Naive thymus-derived CD8-positive, alpha-beta T cell (primary cell): ENCODE measurements at regions not wholly inside any gene's neighbourhood (a gene's known extent, or its start where the extent isn't known, plus 50 kb on each side); places are given as distances from the start of the nearest gene placed in this dataset.
"Not testable (repeated sequence)": the region's sequence is repeated elsewhere in the genome, so short reads cannot be mapped to it uniquely, and the experiment has no call there.

Source experiments
- ATAC-seq, 2 donors: fragments of 150-1000 bp; cut with Tn5 transposase in 1 of 2; sonication (Bioruptor Pico), chemical (Tn5 transposase) in 1 of 2; 1 replicate in 1 of 2; 2 replicates in 1 of 2; pipeline ENCODE4 v1.10.0; 2021; ENCODE audit warnings: mild to moderate bottlenecking in 2 of 2, moderate library complexity in 2 of 2
- POLR2A ChIA-PET: fragments of 350-600 bp; sonication (Branson Sonifier 250); formaldehyde crosslinking; loops from one replicate; lab custom pipeline; 2021; ENCODE audit warnings: antibody characterized with exemption; lab: Charles Lee
- DNase-seq, 10 donors: peaks; one replicate each; pipeline versions ENCODE4 v3.0.0 to v3.0.0-alpha.2; 2020 to 2022
- H3K27ac Mint-ChIP-seq, 10 donors: one replicate each; pipeline ENCODE4 v1.8.0; 2020 to 2022; ENCODE audit warnings: mild to moderate bottlenecking in 10 of 10, mixed read lengths in 10 of 10, moderate library complexity in 4 of 10, inconsistent platforms in 1 of 10
- H3K27me3 Mint-ChIP-seq, 5 donors: one replicate each; pipeline ENCODE4 v1.8.0; 2021 to 2022; ENCODE audit warnings: mixed read lengths in 5 of 5
- H3K36me3 Mint-ChIP-seq, 3 donors: one replicate each; pipeline ENCODE4 v1.8.0; 2020 to 2022; ENCODE audit warnings: mixed read lengths in 3 of 3, mild to moderate bottlenecking in 2 of 3, inconsistent platforms in 1 of 3
- H3K4me1 Mint-ChIP-seq, 4 donors: one replicate each; pipeline ENCODE4 v1.8.0; 2021 to 2022; ENCODE audit warnings: mixed read lengths in 4 of 4
- H3K4me3 Mint-ChIP-seq, 10 donors: one replicate each; pipeline ENCODE4 v1.8.0; 2020 to 2022; ENCODE audit warnings: mild to moderate bottlenecking in 10 of 10, mixed read lengths in 10 of 10, moderate library complexity in 6 of 10, inconsistent platforms in 1 of 10
- H3K9me3 Mint-ChIP-seq, 9 donors: one replicate each; pipeline ENCODE4 v1.8.0; 2020 to 2022; ENCODE audit warnings: mixed read lengths in 9 of 9, mild to moderate bottlenecking in 3 of 9, inconsistent platforms in 1 of 9, moderate library complexity in 1 of 9

DNA sequence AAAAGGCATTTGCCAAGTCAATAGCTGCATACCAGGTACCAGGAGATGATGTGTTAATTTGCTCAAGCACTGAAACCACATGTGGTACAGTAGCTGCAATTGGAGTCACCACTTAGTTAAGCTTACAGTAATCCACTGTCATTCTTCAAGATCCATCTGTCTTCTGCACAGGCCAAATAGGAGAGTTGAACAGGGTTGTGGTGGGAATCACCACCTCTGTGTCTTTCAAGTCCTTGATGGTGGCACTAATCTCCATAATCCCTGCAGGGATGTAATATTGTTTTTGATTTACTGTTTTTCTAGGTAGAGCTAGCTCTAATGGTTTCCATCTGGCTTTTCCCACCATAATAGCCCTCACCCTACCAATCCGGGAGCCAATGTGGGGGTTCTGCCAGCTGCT, 91.9 kb downstream of the FCRL5 start:
- H3K9me3 Mint-ChIP-seq: peaks cover 0 to 5% (median 0%) of the 10 kb centered on the region in 9 donors
- no peak for ATAC-seq
- DNase-seq: no peak
- no peak overlapping the region for H3K4me3 Mint-ChIP-seq
- no peaks in the 10 kb centered on the region for H3K36me3 Mint-ChIP-seq
- no peak overlapping the region for H3K27ac Mint-ChIP-seq
- no peaks in the 10 kb centered on the region for H3K4me1 Mint-ChIP-seq
- peaks cover 8 to 14% (median 12%) of the 10 kb centered on the region in 5 donors for H3K27me3 Mint-ChIP-seq
- POLR2A ChIA-PET: no interaction called here

DNA sequence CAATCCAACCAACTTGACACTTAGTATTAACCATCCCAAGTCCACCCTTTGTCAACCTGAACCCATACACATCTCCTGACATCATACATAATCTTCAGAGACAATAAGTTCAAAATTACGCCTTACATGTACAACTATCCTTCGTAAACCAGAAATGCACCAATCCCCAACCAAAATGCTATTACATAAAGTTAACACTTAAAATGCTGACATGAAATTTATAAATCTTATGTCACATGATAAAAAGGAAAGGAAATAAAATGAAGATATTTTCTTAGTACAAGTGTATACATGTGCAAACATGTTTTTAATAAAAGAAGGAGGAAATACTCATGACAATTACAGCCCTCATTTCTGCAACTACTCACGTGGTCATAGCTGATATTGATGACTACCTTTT, 95.0 kb downstream of the FCRL5 start:
- Mint-ChIP-seq H3K4me1 (no peaks in the 10 kb centered on the region), H3K27me3 (peaks cover 10 to 16% (median 11%) of the 10 kb centered on the region in 5 donors), H3K27ac (no peak overlapping the region), H3K9me3 (peaks cover 0 to 5% (median 0%) of the 10 kb centered on the region in 9 donors), H3K4me3 (no peak overlapping the region), H3K36me3 (no peaks in the 10 kb centered on the region)
- DNase-seq (no peak), ATAC-seq (no peak)
- POLR2A ChIA-PET: no interaction called here

DNA sequence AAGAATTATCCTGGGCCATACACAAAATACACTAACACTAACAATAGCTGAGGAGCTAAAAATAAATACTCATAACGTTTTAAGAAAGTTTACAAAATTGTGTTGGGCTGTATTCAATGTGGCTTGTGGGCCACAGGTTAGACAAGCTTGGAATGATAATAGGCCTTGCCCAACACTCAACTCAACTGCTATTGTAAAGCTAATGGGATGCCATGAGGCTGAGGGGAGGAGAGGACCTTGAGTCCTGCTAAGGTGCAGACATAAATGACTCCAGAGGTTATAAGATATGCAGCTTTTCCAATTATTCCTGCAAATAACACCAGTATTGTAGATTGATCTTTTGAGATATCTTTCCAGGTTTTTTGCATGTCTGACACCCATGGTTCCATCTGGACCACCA, 97.0 kb downstream of the FCRL5 start:
- POLR2A ChIA-PET: no interaction called here
- Mint-ChIP-seq H3K36me3 (no peaks in the 10 kb centered on the region), H3K27me3 (peaks cover 5 to 13% (median 11%) of the 10 kb centered on the region in 5 donors), H3K4me1 (no peaks in the 10 kb centered on the region), H3K4me3 (no peak overlapping the region), H3K9me3 (peaks cover 0 to 5% (median 0%) of the 10 kb centered on the region in 9 donors), H3K27ac (no peak overlapping the region)
- DNase-seq (no peak), ATAC-seq (no peak)

DNA sequence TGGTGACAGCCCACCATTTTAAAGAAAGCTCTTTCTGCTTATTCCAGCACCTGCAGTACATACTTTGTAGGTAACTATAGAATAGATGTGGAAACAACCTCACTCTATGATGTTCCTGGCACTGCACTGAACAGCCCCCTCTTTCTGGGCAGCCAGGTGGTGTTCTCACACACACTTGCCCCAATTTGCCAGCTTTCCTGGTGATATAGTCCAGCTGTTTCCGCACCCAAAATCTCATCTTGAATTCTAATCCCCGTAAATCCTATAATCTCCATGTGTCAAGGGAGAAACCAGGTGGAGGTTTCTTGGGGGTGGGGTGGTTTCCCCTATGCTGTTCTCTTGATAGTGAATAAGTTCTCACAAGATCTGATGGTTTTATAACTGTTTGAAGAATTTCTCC, 102.2 kb downstream of the FCRL5 start:
- POLR2A ChIA-PET: no interaction called here
- no peak for DNase-seq
- no peak overlapping the region for H3K27ac Mint-ChIP-seq
- no peaks in the 10 kb centered on the region for H3K36me3 Mint-ChIP-seq
- H3K9me3 Mint-ChIP-seq: no peaks in the 10 kb centered on the region
- H3K4me1 Mint-ChIP-seq: no peaks in the 10 kb centered on the region
- no peak overlapping the region for H3K4me3 Mint-ChIP-seq
- ATAC-seq: no peak
- peaks cover 0 to 2% (median 0%) of the 10 kb centered on the region in 5 donors for H3K27me3 Mint-ChIP-seq

DNA sequence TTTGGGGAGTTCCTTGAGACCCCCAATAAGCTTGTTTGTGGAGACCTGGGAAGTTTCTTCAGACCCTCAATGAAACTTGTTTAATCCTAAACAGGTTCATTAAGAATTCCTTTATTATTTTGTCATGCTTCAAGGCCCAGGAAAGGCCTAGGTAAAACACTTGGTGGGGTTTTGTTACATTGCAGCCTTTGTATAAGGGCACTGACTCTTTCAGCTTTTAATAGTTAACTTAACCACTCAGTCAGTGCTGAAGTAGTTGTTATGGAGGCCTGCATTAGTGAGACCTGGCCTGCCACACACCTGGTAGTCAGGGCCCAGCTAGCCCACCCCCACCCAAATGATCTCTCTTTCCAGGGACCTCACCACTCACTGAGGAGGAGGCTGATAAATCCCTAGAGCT, 103.7 kb downstream of the FCRL5 start:
- POLR2A ChIA-PET: no interaction called here
- Mint-ChIP-seq H3K36me3 (no peaks in the 10 kb centered on the region), H3K27ac (no peak overlapping the region), H3K4me1 (no peaks in the 10 kb centered on the region), H3K27me3 (no peaks in the 10 kb centered on the region), H3K9me3 (no peaks in the 10 kb centered on the region), H3K4me3 (no peak overlapping the region)
- ATAC-seq (no peak), DNase-seq (no peak)

DNA sequence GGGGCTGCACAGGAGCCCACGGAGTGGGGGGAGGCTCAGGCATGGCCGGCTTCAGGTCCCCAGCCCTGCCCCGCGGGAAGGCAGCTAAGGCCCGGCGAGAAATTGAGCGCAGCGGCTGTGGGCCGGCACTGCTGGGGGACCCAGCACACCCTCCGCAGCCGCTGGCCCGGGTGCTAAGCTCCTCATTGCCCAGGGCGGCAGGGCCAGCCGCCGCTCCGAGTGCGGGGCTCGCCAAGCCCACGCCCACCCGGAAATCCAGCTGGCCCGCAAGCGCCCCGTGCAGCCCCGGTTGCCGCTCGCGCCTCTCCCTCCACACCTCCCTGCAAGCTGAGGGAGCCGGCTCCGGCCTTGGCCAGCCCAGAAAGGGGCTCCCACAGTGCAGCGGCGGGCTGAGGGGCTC, 106.0 kb downstream of the FCRL5 start:
- H3K4me3 Mint-ChIP-seq, H3K27me3 Mint-ChIP-seq, H3K27ac Mint-ChIP-seq, ATAC-seq, H3K4me1 Mint-ChIP-seq, H3K9me3 Mint-ChIP-seq, POLR2A ChIA-PET, DNase-seq, H3K36me3 Mint-ChIP-seq: not testable (repeated sequence)

DNA sequence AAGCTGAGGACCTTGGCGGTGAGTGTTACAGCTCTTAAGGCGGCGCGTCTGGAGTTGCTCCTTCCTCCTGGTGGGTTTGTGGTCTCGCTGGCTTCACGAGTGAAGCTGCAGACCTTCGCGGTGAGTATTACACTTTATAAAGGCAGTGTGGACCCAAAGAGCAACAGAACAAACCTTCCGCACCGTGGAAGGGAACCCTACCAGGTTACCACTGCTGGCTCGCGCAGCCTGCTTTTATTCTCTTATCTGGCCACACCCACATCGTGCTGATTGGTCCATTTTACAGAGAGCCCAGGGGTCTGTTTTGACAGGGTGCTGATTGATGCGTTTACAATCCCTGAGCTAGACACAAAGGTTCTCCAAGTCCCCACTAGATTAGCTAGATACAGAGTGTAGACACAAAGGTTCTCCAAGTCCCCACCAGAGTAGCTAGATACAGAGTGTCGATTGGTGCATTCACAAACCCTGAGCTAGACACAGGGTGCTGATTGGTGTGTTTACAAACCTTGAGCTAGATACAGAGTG, 106.6 kb downstream of the FCRL5 start:
- H3K27me3 Mint-ChIP-seq, H3K9me3 Mint-ChIP-seq, H3K4me1 Mint-ChIP-seq, H3K4me3 Mint-ChIP-seq, H3K27ac Mint-ChIP-seq, ATAC-seq, DNase-seq, H3K36me3 Mint-ChIP-seq, POLR2A ChIA-PET: not testable (repeated sequence)

DNA sequence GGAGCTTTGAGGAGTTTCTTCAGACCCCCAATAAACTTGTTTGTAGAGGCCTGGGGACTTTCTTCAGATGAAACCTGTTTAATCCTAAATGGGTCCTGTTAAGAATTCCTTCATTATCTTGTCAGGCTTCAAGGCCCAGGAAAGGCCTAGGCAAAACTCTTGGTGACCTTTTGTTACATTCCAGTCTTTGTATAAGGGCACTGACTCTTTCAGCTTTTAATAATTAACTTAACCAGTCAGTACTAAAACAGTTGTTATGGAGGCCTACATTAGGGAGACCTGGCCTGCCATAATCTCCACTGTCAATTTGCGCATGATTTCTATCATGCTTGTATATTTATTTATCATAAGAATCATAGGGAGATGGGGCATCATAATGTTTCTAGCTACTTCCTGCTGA, 110.2 kb downstream of the FCRL5 start:
- H3K9me3 Mint-ChIP-seq: no peaks in the 10 kb centered on the region
- H3K27ac Mint-ChIP-seq: no peak overlapping the region
- no peak overlapping the region for H3K4me3 Mint-ChIP-seq
- no peaks in the 10 kb centered on the region for H3K27me3 Mint-ChIP-seq
- H3K36me3 Mint-ChIP-seq: no peaks in the 10 kb centered on the region
- DNase-seq (no peak), ATAC-seq (no peak)
- POLR2A ChIA-PET: no interaction called here
- H3K4me1 Mint-ChIP-seq: no peaks in the 10 kb centered on the region

DNA sequence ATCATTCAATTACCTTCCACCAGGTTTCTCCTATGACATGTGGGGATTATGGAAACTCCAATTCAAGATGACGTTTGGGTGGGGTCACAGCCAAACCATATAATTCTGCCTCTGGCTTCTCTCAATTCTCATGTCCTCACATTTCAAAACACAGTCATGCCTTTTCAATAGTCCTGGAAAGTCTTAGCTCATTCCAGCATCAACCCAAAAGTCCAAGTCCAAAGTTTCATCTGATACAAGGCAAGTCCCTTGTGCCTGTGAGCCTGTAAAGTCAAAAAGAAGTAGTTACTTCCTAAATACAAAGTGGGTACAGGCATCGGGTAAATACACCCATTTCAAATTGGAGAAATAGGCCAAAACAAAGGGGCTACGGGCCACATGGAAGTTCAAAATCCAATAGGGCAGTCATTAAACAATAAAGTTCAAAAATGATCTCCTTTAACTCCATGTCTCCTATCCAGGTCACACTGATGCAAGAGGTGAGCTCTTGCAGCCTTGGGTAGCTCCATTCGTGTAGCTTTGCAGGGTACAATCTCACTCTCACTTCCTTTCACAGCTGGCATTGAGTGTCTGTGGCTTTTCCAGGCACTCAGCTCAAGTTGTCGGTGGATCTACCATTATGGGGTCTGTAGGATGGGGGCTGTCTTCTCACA, 112.9 kb downstream of the FCRL5 start:
- no peak overlapping the region for H3K27ac Mint-ChIP-seq
- no peaks in the 10 kb centered on the region for H3K36me3 Mint-ChIP-seq
- H3K4me1 Mint-ChIP-seq: no peaks in the 10 kb centered on the region
- no peaks in the 10 kb centered on the region for H3K9me3 Mint-ChIP-seq
- no peak for DNase-seq
- peaks cover under 1 to 11% (median 5%) of the 10 kb centered on the region in 5 donors for H3K27me3 Mint-ChIP-seq
- no peak overlapping the region for H3K4me3 Mint-ChIP-seq
- POLR2A ChIA-PET: no interaction called here
- no peak for ATAC-seq

DNA sequence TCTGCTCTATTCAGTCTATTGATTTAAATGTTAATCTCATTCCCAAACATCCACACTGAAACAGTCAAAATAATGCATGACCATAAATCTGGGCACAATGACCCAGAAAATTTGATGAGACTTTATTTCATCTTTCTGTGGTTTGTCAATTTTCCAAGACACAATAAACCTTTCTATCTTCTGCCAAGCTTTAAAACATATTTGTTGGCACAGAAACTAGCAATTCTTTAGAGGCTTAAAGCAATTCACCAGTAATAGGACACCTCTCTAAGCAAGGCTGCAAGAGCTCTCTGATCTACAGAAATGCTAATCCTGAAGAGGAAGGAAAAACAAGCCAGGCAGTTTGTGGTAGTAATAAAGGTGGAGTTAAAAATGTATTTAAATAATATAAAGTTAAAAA, 113.7 kb downstream of the FCRL5 start:
- Mint-ChIP-seq H3K9me3 (no peaks in the 10 kb centered on the region), H3K27me3 (peaks cover 4 to 19% (median 12%) of the 10 kb centered on the region in 5 donors), H3K4me3 (no peak overlapping the region), H3K4me1 (no peaks in the 10 kb centered on the region), H3K36me3 (no peaks in the 10 kb centered on the region), H3K27ac (no peak overlapping the region)
- DNase-seq (no peak), ATAC-seq (no peak)
- POLR2A ChIA-PET: no interaction called here

DNA sequence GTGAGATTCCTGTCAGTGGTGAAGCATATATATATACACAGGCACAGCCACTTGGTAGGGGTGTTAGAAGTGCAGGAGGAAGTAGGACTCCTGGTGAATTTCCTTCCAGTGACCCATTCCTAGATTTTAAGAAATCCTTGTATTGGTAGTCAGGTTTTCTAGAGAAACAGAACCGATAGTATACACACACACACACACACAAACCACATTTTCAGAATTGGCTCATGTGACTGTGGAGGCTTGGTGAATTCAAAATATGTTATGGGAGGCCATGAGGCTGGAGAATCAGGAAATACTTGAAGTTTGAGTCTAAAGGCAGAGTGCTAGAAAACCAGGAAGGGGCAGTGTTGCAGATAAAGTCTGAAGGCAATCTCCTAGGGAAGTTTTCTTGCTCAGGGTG, 114.2 kb downstream of the FCRL5 start:
- Mint-ChIP-seq H3K4me1 (no peaks in the 10 kb centered on the region), H3K4me3 (no peak overlapping the region), H3K36me3 (no peaks in the 10 kb centered on the region), H3K9me3 (no peaks in the 10 kb centered on the region), H3K27ac (no peak overlapping the region), H3K27me3 (peaks cover 5 to 24% (median 14%) of the 10 kb centered on the region in 5 donors)
- POLR2A ChIA-PET: no interaction called here
- ATAC-seq (no peak), DNase-seq (no peak)

DNA sequence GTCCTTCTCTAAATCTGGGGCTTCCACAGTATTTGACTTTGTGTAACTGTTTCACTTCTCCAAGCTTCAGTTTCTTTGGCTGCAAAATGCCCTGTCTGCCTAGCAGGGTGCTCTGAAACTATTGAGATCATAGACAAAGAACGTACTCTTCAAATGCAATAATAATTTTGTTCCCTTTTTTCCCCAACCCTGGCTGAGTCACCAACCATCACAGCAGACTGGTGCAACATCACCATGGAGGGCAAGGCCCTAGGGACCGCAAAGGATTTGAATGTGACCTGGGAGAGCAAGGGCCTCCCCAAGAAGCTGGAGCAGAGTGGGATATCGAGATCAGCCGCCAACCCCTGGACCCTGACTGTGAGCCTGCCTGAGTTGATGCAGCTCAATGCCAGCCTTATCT, 115.0 kb downstream of the FCRL5 start:
- no peak for ATAC-seq
- peaks cover 5 to 24% (median 14%) of the 10 kb centered on the region in 5 donors for H3K27me3 Mint-ChIP-seq
- POLR2A ChIA-PET: no interaction called here

DNA sequence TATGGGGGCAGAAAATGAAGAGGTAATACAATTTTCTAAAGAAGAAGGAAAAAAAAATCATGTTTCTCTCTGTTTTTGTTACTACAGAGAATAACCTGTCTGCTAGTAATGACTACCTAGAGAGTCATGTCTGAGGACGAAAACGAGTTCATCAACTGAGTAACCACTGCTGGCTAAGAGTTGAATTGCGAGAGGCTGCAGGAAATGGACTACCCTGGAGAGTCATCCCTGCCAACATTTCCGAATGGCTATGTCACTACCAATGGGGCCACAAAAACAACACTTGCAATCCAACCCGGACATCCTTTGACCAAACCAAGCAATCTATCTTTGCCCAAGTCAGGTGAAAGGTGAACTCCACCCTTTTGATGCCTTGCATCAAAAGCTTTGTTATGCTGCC, 120.6 kb downstream of the FCRL5 start:
- Mint-ChIP-seq H3K27me3 (peaks cover 4 to 24% (median 11%) of the 10 kb centered on the region in 5 donors), H3K36me3 (no peaks in the 10 kb centered on the region), H3K4me1 (no peaks in the 10 kb centered on the region), H3K4me3 (no peak overlapping the region), H3K27ac (no peak overlapping the region), H3K9me3 (no peaks in the 10 kb centered on the region)
- no peak for DNase-seq
- ATAC-seq: no peak
- POLR2A ChIA-PET: no interaction called here

More for the DNA sequence above, 115.0 kb downstream of the FCRL5 start:
- Mint-ChIP-seq H3K27ac (no peak overlapping the region), H3K4me1 (no peaks in the 10 kb centered on the region), H3K36me3 (no peaks in the 10 kb centered on the region), H3K4me3 (no peak overlapping the region), H3K9me3 (no peaks in the 10 kb centered on the region)
- no peak for DNase-seq
